Natural killer cell (primary cell): ENCODE measurements at regions not wholly inside any gene's neighbourhood (a gene's known extent, or its start where the extent isn't known, plus 50 kb on each side); places are given as distances from the start of the nearest gene placed in this dataset.

Experiments used
- ATAC-seq, 3 donors: fragments of 150-1000 bp in 2 of 3; fragments of 200-7000 bp in 1 of 3; cut with Tn5 transposase; 1 replicate in 1 of 3; 2 replicates in 2 of 3; pipeline ENCODE4 v1.10.0; 2021; ENCODE audit warnings: mild to moderate bottlenecking in 2 of 3, moderate library complexity in 2 of 3
- DNase-seq, 2 donors: peaks; one replicate each; pipeline versions ENCODE4 v3.0.0 to v3.0.0-alpha.2; 2013 to 2021; ENCODE audit warnings: mixed read lengths in 1 of 2
- H3K27ac ChIP-seq: one replicate; pipeline ENCODE4 v1.5.1; 2013; ENCODE audit warnings: mild to moderate bottlenecking, low read length
- H3K27me3 ChIP-seq: one replicate; pipeline ENCODE4 v1.6.1; 2013; ENCODE audit warnings: low read length; ENCODE audit not compliant: control insufficient read depth, insufficient read depth
- H3K36me3 ChIP-seq: one replicate; pipeline ENCODE4 v1.6.1; 2013; ENCODE audit warnings: low read length; ENCODE audit not compliant: control insufficient read depth, insufficient read depth
- H3K4me1 ChIP-seq: one replicate; pipeline ENCODE4 v1.6.1; 2013; ENCODE audit warnings: low read length; ENCODE audit not compliant: control insufficient read depth, insufficient read depth
- H3K4me3 ChIP-seq: one replicate; pipeline ENCODE4 v1.5.1; 2013; ENCODE audit warnings: low read length
- H3K9me3 ChIP-seq: one replicate; pipeline ENCODE4 v1.6.1; 2013; ENCODE audit warnings: low read length; ENCODE audit not compliant: control insufficient read depth, insufficient read depth
- H3K27ac Mint-ChIP-seq, 2 donors: one replicate each; pipeline ENCODE4 v1.8.0; 2022; ENCODE audit warnings: mild to moderate bottlenecking in 2 of 2, mixed read lengths in 2 of 2, moderate library complexity in 1 of 2
- H3K27me3 Mint-ChIP-seq, 2 donors: one replicate each; pipeline ENCODE4 v1.8.0; 2022; ENCODE audit warnings: low read depth in 2 of 2, mixed read lengths in 2 of 2
- H3K36me3 Mint-ChIP-seq: one replicate; pipeline ENCODE4 v1.8.0; 2022; ENCODE audit warnings: mixed read lengths
- H3K4me1 Mint-ChIP-seq, 2 donors: one replicate each; pipeline ENCODE4 v1.8.0; 2022; ENCODE audit warnings: mixed read lengths in 2 of 2
- H3K4me3 Mint-ChIP-seq: one replicate; pipeline ENCODE4 v1.8.0; 2022; ENCODE audit warnings: mild to moderate bottlenecking, moderate library complexity, mixed read lengths
- H3K9me3 Mint-ChIP-seq, 2 donors: one replicate each; pipeline ENCODE4 v1.8.0; 2022; ENCODE audit warnings: mixed read lengths in 2 of 2
- CTCF ChIP-seq: fragments of 200-600 bp; IDR thresholded peaks from one replicate; pipeline ENCODE4 v1.8.0; 2022; ENCODE audit warnings: antibody characterized with exemption
- WGBS: methylation state at CpG from one replicate; pipeline ENCODE4 v1.1.7; 2013; ENCODE audit warnings: missing lambda C conversion rate; ENCODE audit not compliant: insufficient coverage; 5-methylcytosine and 5-hydroxymethylcytosine counted together
- intact Hi-C: fragments of 100-400 bp; cut with micrococcal nuclease; formaldehyde crosslinking; loops from one replicate; pipeline ENCODE4 v1.14.2; 2022

DNA sequence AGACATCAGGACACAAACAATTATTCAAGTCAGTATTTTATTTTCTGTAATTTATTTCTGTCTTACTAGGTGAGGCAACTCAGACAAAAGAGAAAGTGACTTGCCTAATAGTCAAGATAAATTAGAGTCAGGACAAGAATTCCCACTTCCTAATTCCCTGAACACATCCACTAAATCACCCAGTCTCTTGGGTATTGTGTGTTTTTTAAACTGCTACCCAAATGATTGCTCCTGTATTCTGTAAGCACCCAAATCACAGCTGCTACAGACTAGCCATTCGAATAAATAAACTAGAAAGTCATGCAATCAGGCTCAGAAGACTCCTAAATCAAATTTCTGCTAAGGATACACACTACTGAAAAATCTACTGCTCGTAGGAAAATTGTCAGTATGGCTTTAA is 263.0 kb downstream of the DUSP6 start:
- no peak overlapping the region for H3K4me3 ChIP-seq
- intact Hi-C loops = no loop called here
- Mint-ChIP-seq H3K27ac (no peak overlapping the region), H3K9me3 (no peaks in the 10 kb centered on the region), H3K4me1 (no peaks in the 10 kb centered on the region), H3K27me3 (peaks cover 0 to 7% of the 10 kb centered on the region in 2 donors), H3K36me3 (no peaks in the 10 kb centered on the region), H3K4me3 (no peak overlapping the region)
- no peaks in the 10 kb centered on the region for H3K36me3 ChIP-seq
- ATAC-seq = no peak
- no peak for DNase-seq
- H3K4me1 ChIP-seq = no peaks in the 10 kb centered on the region
- peaks cover 11% of the 10 kb centered on the region for H3K9me3 ChIP-seq
- TF ChIP-seq CTCF = no peak
- H3K27me3 ChIP-seq = no peaks in the 10 kb centered on the region
- no peak overlapping the region for H3K27ac ChIP-seq
- 83% methylated on average over 1 of the region's 2 CpGs for WGBS

DNA sequence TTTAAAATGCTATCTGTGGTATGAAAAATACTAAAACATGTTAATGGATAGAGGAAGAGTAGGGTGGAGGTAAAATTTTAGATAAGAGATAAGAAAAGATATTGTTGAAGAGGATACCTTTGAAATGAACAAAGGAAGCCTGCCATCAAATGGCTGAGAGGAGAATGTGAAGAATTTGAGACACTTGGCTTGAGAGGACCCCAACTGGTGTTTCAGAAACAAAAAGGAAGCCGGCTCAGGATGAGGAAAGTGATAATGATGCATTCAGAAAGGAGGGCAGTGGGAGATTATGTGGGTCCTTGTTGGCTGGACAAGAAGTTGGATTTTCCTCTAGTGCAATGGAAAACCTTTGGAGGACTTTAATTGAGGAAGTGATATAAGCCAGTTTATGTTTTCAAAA is 264.4 kb downstream of the DUSP6 start:
- 88% methylated on average over 1 of the region's 1 CpG for WGBS
- Histone ChIP-seq H3K27ac (no peak overlapping the region), H3K4me1 (no peaks in the 10 kb centered on the region), H3K4me3 (no peak overlapping the region), H3K9me3 (peaks cover 11% of the 10 kb centered on the region), H3K36me3 (no peaks in the 10 kb centered on the region), H3K27me3 (no peaks in the 10 kb centered on the region)
- TF ChIP-seq CTCF = no peak
- Mint-ChIP-seq H3K27me3 (peaks cover 3 to 7% of the 10 kb centered on the region in 2 donors), H3K9me3 (no peaks in the 10 kb centered on the region), H3K4me3 (no peak overlapping the region), H3K36me3 (no peaks in the 10 kb centered on the region), H3K27ac (no peak overlapping the region), H3K4me1 (no peaks in the 10 kb centered on the region)
- no peak for ATAC-seq
- intact Hi-C loops = no loop called here
- no peak for DNase-seq

DNA sequence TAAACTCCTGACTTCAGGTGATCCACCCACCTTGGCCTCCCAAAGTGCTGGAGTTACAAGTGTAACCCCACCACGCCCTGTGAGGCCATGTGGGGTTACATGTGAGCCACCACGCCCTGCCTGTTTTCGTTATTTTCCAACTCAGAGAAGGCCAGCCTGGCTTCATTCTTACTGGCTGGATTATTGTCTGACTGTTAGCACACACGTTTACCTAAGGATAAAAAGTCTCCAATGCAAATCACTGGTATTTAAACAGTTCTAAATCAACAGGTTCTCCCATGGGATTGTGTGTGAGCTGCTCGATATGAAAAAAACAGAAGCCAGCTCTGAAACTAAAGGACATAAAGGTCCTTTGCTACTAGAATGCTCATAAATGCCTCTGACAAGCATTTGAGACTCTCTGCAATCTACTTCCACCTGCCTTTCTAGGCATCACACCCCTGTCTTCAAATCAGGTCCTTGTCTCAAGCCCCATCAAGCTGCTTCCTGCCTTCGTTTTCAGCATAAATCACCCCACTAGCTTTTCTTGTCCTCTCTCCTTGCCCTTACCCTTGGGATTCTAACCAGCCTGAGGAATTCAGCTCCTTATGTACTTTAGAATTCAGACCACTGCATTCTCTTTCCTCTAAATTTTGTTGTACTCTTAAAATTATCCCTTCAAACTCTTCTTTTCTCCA is 265.0 kb downstream of the DUSP6 start:
- no peaks in the 10 kb centered on the region for H3K9me3 Mint-ChIP-seq

More for the DNA sequence above, 265.0 kb downstream of the DUSP6 start:
- ATAC-seq = no peak
- intact Hi-C loops = no loop called here
- Histone ChIP-seq H3K4me1 (no peaks in the 10 kb centered on the region), H3K36me3 (no peaks in the 10 kb centered on the region), H3K27ac (no peak overlapping the region), H3K27me3 (no peaks in the 10 kb centered on the region), H3K9me3 (peaks cover 11% of the 10 kb centered on the region), H3K4me3 (no peak overlapping the region)
- TF ChIP-seq CTCF = no peak
- H3K36me3 Mint-ChIP-seq = no peaks in the 10 kb centered on the region
- peaks cover 0 to 1% of the 10 kb centered on the region in 2 donors for H3K4me1 Mint-ChIP-seq
- peaks cover 3 to 7% of the 10 kb centered on the region in 2 donors for H3K27me3 Mint-ChIP-seq
- WGBS = 75% methylated on average over 6 of the region's 6 CpGs
- no peak overlapping the region for H3K27ac Mint-ChIP-seq
- no peak for DNase-seq
- no peak overlapping the region for H3K4me3 Mint-ChIP-seq
